ENCODE measurements at regions not wholly inside any gene's neighbourhood (a gene's known extent, or its start where the extent isn't known, plus 50 kb on each side); places are given as distances from the start of the nearest gene placed in this dataset.
"Not testable (repeated sequence)": the region's sequence is repeated elsewhere in the genome, so short reads cannot be mapped to it uniquely, and the experiment has no call there.

DNA sequence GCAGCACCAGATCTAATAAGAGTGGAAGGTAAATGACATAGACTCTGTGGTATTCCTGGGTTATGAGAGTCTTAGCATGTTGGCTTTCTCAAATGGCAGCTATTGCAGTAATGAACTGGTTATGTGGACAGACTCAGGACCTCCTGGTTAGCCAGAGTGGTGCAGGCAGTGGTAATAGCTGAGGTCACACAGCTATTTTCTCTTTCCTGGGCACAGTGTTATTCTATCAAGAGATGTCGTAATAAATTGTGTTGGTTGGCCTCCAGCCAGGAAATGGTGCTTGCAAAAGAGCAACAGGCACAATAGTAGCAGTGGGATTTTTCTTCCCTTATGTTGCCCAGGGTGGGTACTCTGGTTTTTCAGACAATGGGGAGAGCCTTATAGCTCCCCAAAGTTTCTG lies 279.2 kb upstream of the FGF16 start:
- no peak for DNase-seq

- no peak for DNase-seq
These were observed 272.3 kb upstream of the FGF16 start for GRCh38 chrX:77174680-77175519.

GRCh38 chrX:77200663-77201062 lies 246.5 kb upstream of the FGF16 start:
- DNase-seq = no peak

GRCh38 chrX:77223046-77223445 lies 224.1 kb upstream of the FGF16 start:
- DNase-seq = no peak

DNA sequence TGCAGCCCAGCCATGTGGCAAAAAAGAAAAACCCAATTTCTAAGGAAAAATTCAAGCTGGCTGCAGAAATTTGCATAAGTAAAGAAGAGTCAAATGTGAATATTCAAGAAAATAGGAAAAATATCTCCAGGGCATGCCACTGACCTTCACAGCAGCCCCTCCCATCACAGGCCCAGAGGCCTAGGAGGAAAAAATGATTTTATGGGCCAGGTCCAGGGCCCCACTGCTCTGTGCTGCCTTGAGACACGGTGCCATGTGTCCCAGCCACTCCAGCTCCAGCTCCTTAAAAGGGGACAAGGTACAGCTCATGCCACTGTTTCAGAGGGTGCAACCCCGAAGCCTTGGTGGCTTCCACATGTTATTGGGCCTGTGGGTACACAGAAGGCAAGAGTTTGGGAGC lies 182.7 kb upstream of the FGF16 start:
- DNase-seq = no peak

DNA sequence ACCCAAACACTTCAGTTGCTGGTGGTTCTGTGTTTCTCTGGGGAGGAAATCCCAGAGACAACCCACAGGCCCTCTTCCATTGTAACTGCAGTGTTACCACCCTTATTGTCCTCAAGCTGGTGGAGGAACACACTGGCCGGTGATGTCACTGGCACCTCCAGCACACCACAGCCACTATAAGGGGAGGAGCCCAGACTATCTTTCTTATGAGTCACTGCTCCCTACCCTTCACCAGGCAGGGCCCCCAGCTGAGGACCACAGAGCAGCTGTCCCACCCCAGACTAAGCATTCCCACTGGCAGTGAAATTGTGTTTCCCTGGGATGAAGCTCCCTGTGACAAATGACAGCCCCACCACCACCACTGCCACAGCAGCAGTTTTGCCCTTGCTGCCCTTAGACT lies 171.8 kb upstream of the FGF16 start:
- no peak for DNase-seq

DNA sequence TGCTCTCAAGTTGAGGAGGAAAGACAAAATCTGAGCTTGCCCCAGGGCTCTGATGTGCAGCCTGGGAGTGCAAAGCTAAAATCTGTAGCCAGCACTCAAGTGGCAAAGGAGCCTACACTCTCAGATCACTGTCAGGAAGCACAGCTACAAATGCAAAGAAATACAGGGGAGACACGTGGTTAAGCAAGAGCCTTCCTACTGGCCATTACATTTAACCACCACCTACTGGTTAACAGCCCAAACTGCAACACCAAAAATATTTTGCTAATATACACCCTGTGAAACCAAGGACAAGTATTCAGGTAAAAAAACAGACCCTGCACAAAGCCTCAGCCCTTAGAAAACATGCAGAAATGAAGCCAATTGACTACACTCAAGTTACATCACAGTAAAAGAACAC lies 170.4 kb upstream of the FGF16 start:
- DNase-seq = no peak

DNA sequence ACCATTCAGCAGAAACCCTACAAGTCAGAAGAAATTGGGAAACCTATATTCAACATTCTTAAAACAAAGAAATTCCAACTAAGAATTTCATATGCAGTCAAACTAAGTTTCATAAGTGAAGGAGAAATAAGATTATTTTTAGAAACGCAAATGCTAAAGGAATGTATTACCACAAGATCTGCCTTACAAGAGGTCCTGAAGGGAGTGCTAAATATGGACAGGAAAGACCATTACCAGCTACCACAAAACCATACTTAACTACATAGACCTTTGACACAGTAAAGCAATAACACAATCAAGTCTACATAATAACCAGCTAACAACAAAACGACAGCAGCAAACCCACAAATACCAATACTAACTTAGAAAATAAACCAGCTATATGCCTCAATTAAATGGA lies 169.3 kb upstream of the FGF16 start:
- no peak for DNase-seq

- not testable (repeated sequence) for DNase-seq
These were observed 167.8 kb upstream of the FGF16 start for GRCh38 chrX:77279373-77279772.

DNA sequence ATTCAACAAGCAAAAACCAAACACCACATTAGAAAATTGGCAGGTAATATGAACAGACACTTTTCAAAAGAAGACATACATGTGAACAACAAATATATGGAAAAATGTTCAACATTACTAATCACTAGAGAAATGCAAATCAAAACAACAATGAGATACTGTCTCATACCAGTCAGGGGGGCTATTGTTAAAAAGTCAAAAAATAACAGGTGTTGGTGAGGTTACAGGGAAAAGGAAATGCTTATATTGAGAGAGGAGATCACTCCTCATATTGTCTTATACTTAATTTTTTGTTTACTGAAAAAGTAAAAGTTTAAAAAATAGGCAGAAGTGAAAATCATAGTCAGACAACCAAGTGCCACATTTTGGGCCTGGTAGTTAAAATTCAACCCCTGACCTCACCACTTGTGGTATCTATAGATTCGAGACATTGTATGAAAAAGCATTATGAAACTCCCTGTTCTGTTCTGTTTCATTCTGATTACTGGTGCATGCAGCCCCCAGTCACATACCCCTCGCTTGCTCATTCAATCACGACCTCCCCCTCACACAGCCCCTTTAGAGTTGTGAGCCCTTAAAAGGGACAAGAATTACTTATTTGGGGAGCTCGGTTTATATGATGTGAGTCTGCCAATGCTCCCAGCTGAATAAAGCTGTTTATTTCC lies 153.7 kb upstream of the FGF16 start:
- no peak for DNase-seq

- no peak for DNase-seq
These were observed 148.9 kb upstream of the FGF16 start for GRCh38 chrX:77298296-77298695.

DNA sequence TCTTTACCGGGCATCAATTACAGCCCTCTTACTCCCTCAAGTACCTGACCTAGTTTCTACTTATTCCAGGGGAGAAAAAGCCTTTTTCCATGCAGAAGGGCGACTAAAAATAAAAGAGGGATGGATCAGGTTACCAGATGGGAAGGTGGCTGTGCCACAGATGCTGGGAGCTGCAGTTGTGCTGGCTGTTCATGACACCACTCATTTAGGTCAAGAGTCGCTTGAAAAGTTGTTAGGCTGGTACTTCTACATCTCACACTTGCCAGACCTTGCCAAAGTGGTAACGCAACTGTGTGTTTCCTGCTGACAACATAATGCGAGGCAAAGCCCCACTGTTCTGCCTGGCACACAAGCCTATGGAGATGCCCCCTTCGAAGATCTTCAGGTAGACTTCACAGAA lies 148.4 kb upstream of the FGF16 start:
- no peak for DNase-seq

DNA sequence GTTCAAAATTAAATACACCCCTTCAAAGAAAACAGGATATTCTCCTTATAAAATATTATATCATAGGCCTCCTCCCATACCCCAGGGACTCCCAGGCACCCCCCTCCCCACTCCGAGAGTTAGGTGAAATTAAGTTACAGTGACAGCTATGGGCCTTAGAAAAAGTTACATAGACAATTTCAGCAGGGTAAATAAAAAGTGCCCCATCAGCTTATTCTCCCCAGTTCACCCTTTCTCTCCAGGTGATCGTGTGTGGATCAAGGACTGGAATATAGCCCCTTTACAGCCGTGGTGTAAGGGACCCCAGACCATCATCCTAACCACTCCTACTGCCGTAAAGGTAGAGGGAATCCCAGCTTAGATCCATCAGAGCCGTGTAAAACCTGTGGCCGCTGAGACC lies 147.6 kb upstream of the FGF16 start:
- DNase-seq = no peak

DNA sequence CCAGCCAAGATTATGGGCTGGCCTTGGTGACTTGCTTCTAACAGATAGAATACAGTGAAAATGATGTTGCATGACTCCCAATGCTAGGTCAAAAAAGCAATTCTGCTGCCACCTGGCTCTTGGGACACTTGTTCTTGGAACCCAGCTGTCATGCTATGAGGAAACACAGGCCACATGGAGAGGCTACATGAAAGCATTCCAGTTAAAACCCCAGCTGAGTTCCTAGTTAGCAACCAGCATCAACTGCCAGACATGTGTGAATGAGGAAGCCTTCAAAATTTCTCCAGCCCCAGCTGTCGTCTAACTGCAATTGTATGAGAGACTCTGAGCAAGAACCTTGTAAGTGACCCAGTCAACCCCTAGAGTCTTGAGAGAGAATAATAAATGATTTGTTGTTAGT lies 105.2 kb upstream of the FGF16 start:
- DNase-seq = no peak

DNA sequence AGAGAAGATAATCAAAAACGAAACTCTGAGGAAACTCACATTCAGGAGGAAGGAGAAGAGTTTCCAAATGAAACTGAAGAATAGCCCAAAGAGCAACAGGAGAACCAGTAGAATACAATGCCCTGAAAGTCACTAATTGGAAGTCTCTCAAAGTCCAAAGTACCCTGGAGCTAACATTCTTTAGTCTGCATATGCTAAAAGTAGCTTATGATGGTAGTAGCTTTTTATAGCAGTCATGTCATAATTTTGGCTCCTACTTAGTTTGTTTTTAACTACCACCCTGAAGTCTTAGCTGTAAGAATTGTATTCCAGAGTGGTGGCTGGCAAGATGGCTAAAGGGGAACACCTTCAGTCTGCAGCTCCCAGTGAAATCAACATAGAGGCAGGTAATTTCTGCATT lies 100.3 kb upstream of the FGF16 start:
- DNase-seq = no peak

DNA sequence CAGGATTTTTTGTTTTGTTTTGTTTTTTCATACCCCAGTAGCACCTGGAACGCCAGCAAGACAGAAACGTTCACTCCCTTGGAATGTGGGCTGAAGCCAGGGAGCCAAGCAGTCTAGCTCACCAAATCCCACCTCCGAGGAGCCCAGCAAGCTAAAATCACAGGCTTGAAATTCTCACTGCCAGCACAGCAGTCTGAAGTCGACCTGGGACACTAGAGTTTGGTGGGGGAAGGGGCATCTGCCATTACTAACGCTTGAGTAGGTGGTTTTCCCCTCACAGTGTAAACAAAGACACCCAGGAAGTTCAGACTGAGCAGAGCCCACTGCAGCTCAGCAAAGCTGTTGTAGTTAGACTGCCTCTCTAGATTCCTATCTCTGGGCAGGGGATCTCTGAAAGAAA lies 99.6 kb upstream of the FGF16 start:
- no peak for DNase-seq

- no peak for DNase-seq
These were observed 57.3 kb upstream of the FGF16 start for GRCh38 chrX:77389891-77390290.

GRCh38 chrX:77390365-77390764 lies 56.8 kb upstream of the FGF16 start:
- not testable (repeated sequence) for DNase-seq

- DNase-seq = no peak
These were observed 50.4 kb upstream of the FGF16 start for GRCh38 chrX:77396781-77397180.
